Endothelial cell of umbilical vein (primary cell): ENCODE measurements at regions not wholly inside any gene's neighbourhood (a gene's known extent, or its start where the extent isn't known, plus 50 kb on each side); places are given as distances from the start of the nearest gene placed in this dataset.

Source experiments
- BruUV-seq: library from RNA; stranded (reverse); fragments of 400-500 nt; replicated peaks from 2 replicates; lab custom pipeline; 2021; lab: Mats Ljungman, UMichigan
- CTCF ChIA-PET: fragments of 300-600, 350-600 bp; sonication (Branson Sonifier 250); formaldehyde crosslinking; loops from one replicate; lab custom pipeline; 2021; ENCODE audit warnings: antibody characterized with exemption, inconsistent platforms; lab: Charles Lee
- POLR2A ChIA-PET: fragments of 300-600, 350-600 bp; sonication (Branson Sonifier 250); formaldehyde crosslinking; loops from one replicate; lab custom pipeline; 2021; ENCODE audit warnings: antibody characterized with exemption, inconsistent platforms; lab: Charles Lee
- DNase-seq: peaks from one replicate; pipeline ENCODE4 v3.0.0-alpha.2; 2011; ENCODE audit warnings: low read depth, low spot score
- FAIRE-seq: peaks from 2 replicates; lab custom pipeline; 2011; peaks lifted over from hg19 to GRCh38; lab: Jason Lieb, UNC
- H2AFZ ChIP-seq: 2 replicates; pipeline ENCODE4 v1.6.0; 2012; ENCODE audit warnings: low read depth, low read length, control low read depth, inconsistent platforms
- H3K27ac ChIP-seq: 2 replicates; pipeline ENCODE4 v1.5.1; 2011; ENCODE audit warnings: low read depth, mild to moderate bottlenecking, control low read depth, low read length, moderate library complexity; ENCODE audit not compliant: insufficient read depth
- H3K27me3 ChIP-seq, 2 experiments: 2 replicates each; pipeline versions ENCODE4 v1.6.0 to v1.6.1; 2011; ENCODE audit warnings: low read length in 2 of 2, mixed read lengths in 1 of 2; ENCODE audit not compliant: control insufficient read depth in 2 of 2, insufficient read depth in 2 of 2
- H3K36me3 ChIP-seq, 2 experiments: 2 replicates in 1 of 2; 3 replicates in 1 of 2; pipeline ENCODE4 v1.5.1; 2011; ENCODE audit warnings: low read length in 2 of 2, mild to moderate bottlenecking in 1 of 2, moderate library complexity in 1 of 2; ENCODE audit not compliant: control insufficient read depth in 2 of 2, insufficient read depth in 2 of 2; ENCODE audit errors: extremely low read depth in 1 of 2
- H3K4me1 ChIP-seq: 3 replicates; pipeline ENCODE4 v1.5.1; 2011; ENCODE audit warnings: mild to moderate bottlenecking, low read length; ENCODE audit not compliant: control insufficient read depth, insufficient read depth; ENCODE audit errors: extremely low read depth
- H3K4me2 ChIP-seq: 2 replicates; pipeline ENCODE4 v1.6.1; 2011; ENCODE audit warnings: low read length, control low read depth, mixed read lengths; ENCODE audit not compliant: insufficient read depth
- H3K4me3 ChIP-seq, 3 experiments: fragments of 200-600 bp in 1 of 3; sonication (generic), shearing (Covaris generic) in 1 of 3; replicated peaks in 1 of 3; 2 replicates each; pipeline ENCODE4 v1.5.1; 2011 to 2016; ENCODE audit warnings: control low read depth in 3 of 3, low read length in 3 of 3, mild to moderate bottlenecking in 2 of 3, inconsistent platforms in 1 of 3, low read depth in 1 of 3, moderate library complexity in 1 of 3; ENCODE audit not compliant: insufficient read depth in 1 of 3
- H3K79me2 ChIP-seq: 2 replicates; pipeline ENCODE4 v1.6.0; 2012; ENCODE audit warnings: low read length, inconsistent platforms; ENCODE audit not compliant: control insufficient read depth, insufficient read depth
- H3K9ac ChIP-seq: replicated peaks from 2 replicates; pipeline ENCODE3; 2011; ENCODE audit warnings: low read length, control low read depth; ENCODE audit not compliant: insufficient read depth; ENCODE audit errors: extremely low read depth
- H3K9me1 ChIP-seq: replicated peaks from 3 replicates; pipeline ENCODE4 v1.6.0; 2011; ENCODE audit warnings: mild to moderate bottlenecking, low read length; ENCODE audit not compliant: control insufficient read depth, insufficient read depth; ENCODE audit errors: extremely low read depth
- H3K9me3 ChIP-seq: replicated peaks from 2 replicates; pipeline ENCODE4 v1.5.1; 2012; ENCODE audit warnings: low read length, inconsistent platforms; ENCODE audit not compliant: control insufficient read depth, insufficient read depth
- H4K20me1 ChIP-seq: replicated peaks from 2 replicates; pipeline ENCODE3; 2011; ENCODE audit warnings: mild to moderate bottlenecking, low read length; ENCODE audit not compliant: control insufficient read depth, insufficient read depth; ENCODE audit errors: extremely low read depth
- CTCF ChIP-seq, 2 donors: IDR thresholded peaks; 1 replicate in 1 of 2; 2 replicates in 1 of 2; pipeline ENCODE4 v1.5.1; 2011; ENCODE audit warnings: low read length in 2 of 2, mild to moderate bottlenecking in 2 of 2, moderate library complexity in 2 of 2, control low read depth in 1 of 2, inconsistent platforms in 1 of 2, low read depth in 1 of 2; ENCODE audit not compliant: insufficient read depth in 1 of 2; ENCODE audit errors: extremely low read depth in 1 of 2
- EZH2 ChIP-seq: IDR thresholded peaks from 2 replicates; pipeline ENCODE4 v1.6.1; 2012; ENCODE audit warnings: borderline replicate concordance, low read depth, mild to moderate bottlenecking, moderate library complexity, low read length, inconsistent platforms; ENCODE audit not compliant: severe bottlenecking
- FOS ChIP-seq: IDR thresholded peaks from 2 replicates; pipeline ENCODE4 v1.6.1; 2011; ENCODE audit warnings: mild to moderate bottlenecking, low read length, moderate library complexity, borderline replicate concordance; ENCODE audit not compliant: insufficient read depth
- GATA2 ChIP-seq: IDR thresholded peaks from 2 replicates; pipeline ENCODE4 v1.7.0; 2011; ENCODE audit warnings: low read depth, mild to moderate bottlenecking, moderate library complexity, mixed read lengths, low read length; ENCODE audit not compliant: insufficient read length, insufficient read depth
- MAX ChIP-seq: IDR thresholded peaks from 2 replicates; pipeline ENCODE4 v1.6.1; 2011; ENCODE audit not compliant: insufficient read depth, insufficient read length
- MYC ChIP-seq: IDR thresholded peaks from one replicate; pipeline ENCODE4 v1.6.1; 2011; ENCODE audit warnings: mild to moderate bottlenecking, low read depth, low read length
- POLR2A ChIP-seq: IDR thresholded peaks from 2 replicates; pipeline ENCODE4 v1.6.1; 2012; ENCODE audit warnings: low read depth, mild to moderate bottlenecking, control low read depth, low read length
- POLR2AphosphoS5 ChIP-seq: IDR thresholded peaks from 2 replicates; pipeline ENCODE4 v1.6.1; 2012; ENCODE audit warnings: low read depth, mild to moderate bottlenecking, control low read depth, low read length, moderate library complexity; ENCODE audit not compliant: insufficient read depth
- dilution Hi-C: fragments of 300-500 bp; cut with MboI; formaldehyde crosslinking; loops from one replicate; pipeline ENCODE4 v1.15.0; 2019; ENCODE audit warnings: low sequenced_read_pairs; ENCODE audit not compliant: extremely low pct_ligation_motif_present
- intact Hi-C: fragments of 100-400 bp; cut with micrococcal nuclease; formaldehyde crosslinking; loops from one replicate; pipeline ENCODE4 v1.10.0; 2022

DNA sequence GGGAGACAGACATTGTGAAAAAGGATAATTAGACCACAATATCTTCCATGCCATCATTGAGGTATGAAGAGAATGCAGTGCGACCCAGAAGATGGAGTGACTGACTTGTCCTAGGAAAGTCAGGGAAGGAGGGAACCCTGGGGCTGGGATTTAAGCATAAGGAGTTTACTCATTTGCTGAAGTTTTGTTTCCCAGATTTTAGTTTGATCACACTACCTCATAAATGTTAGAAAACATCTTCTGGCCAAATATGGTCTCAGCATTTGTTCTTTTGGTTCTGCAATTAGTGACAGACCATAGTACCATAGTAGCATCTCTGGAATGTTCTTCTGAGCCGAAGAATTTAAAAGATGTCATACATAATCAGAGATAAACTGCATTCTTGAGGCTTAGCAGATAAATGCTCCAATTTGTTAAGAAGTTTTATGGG is 96.5 kb upstream of the PGRMC2 start:
- dilution Hi-C loops: no loop called here
- CTCF ChIA-PET: no interaction called here
- DNase-seq: no peak
- Histone ChIP-seq H3K9ac (no peak overlapping the region), H3K9me1 (no peaks in the 10 kb centered on the region), H3K27me3 (no peaks in the 10 kb centered on the region), H3K27ac (no peak overlapping the region), H3K4me1 (peaks cover 15% of the 10 kb centered on the region), H3K9me3 (no peaks in the 10 kb centered on the region), H4K20me1 (no peaks in the 10 kb centered on the region), H3K79me2 (no peaks in the 10 kb centered on the region), H3K4me3 (no peak overlapping the region), H3K36me3 (no peaks in the 10 kb centered on the region), H2AFZ (no peak overlapping the region), H3K4me2 (no peak overlapping the region)
- TF ChIP-seq POLR2AphosphoS5: no peak
- TF ChIP-seq CTCF (IDR thresholded peaks at IDR 0.05; ENCODE audit: extremely low read depth in 1 of 2, insufficient read depth in 1 of 2, low read depth in 1 of 2, low read length in 2 of 2): no peak
- TF ChIP-seq EZH2: no peak
- TF ChIP-seq GATA2: no peak
- no peak for TF ChIP-seq MAX
- TF ChIP-seq POLR2A: no peak
- TF ChIP-seq MYC: no peak
- TF ChIP-seq FOS: no peak
- no peak for FAIRE-seq
- no TSS peak for BruUV-seq
- POLR2A ChIA-PET: no interaction called here
- intact Hi-C loops: loop anchor here (5.0 to 10.0 kb wide), 2 partner anchors 131 to 192 kb away; no protein-coding TSS in a partner anchor
